ENCODE measurements at regions not wholly inside any gene's neighbourhood (a gene's known extent, or its start where the extent isn't known, plus 50 kb on each side); places are given as distances from the start of the nearest gene placed in this dataset.

GRCh38 chr1:4062992-4063391, 162.9 kb upstream of the C1orf174 start:
- Histone ChIP-seq H3K9me3 (ENCODE audit: control insufficient read depth, low read length) (no peaks in the 10 kb centered on the region), H3K9ac (no peak overlapping the region), H3K4me2 (ENCODE audit: low read length) (no peak overlapping the region), H3K27ac (no peak overlapping the region), H3K27me3 (ENCODE audit: control insufficient read depth, insufficient read depth, low read length) (no peaks in the 10 kb centered on the region), H3K4me3 (ENCODE audit: low read depth, low read length) (no peak overlapping the region), H3K79me2 (no peaks in the 10 kb centered on the region), H3K4me1 (no peaks in the 10 kb centered on the region), H3K36me3 (ENCODE audit: control insufficient read depth, insufficient read depth, low read length) (no peaks in the 10 kb centered on the region), H2AFZ (no peak overlapping the region)
- TF ChIP-seq CTCF (IDR thresholded peaks at IDR 0.05) = no peak

- Histone ChIP-seq H3K27me3 (ENCODE audit: control insufficient read depth, insufficient read depth, low read length) (no peaks in the 10 kb centered on the region), H3K9ac (no peak overlapping the region), H2AFZ (no peak overlapping the region), H3K4me2 (ENCODE audit: low read length) (no peak overlapping the region), H3K4me3 (ENCODE audit: low read depth, low read length) (no peak overlapping the region), H3K9me3 (ENCODE audit: control insufficient read depth, low read length) (no peaks in the 10 kb centered on the region), H3K79me2 (no peaks in the 10 kb centered on the region), H3K27ac (no peak overlapping the region), H3K36me3 (ENCODE audit: control insufficient read depth, insufficient read depth, low read length) (no peaks in the 10 kb centered on the region), H3K4me1 (no peaks in the 10 kb centered on the region)
- no peak for TF ChIP-seq CTCF (IDR thresholded peaks at IDR 0.05)
Measured at GRCh38 chr1:4063516-4063915, 163.4 kb upstream of the C1orf174 start.

- H3K4me3 ChIP-seq (ENCODE audit: low read depth, low read length) = no peak overlapping the region
- no peak overlapping the region for H2AFZ ChIP-seq
- H3K36me3 ChIP-seq (ENCODE audit: control insufficient read depth, insufficient read depth, low read length) = no peaks in the 10 kb centered on the region
- H3K79me2 ChIP-seq = no peaks in the 10 kb centered on the region
- no peaks in the 10 kb centered on the region for H3K4me1 ChIP-seq
- no peaks in the 10 kb centered on the region for H3K27me3 ChIP-seq (ENCODE audit: control insufficient read depth, insufficient read depth, low read length)
- H3K27ac ChIP-seq = no peak overlapping the region
- no peak overlapping the region for H3K9ac ChIP-seq
- H3K4me2 ChIP-seq (ENCODE audit: low read length) = no peak overlapping the region
- no peak for TF ChIP-seq CTCF (IDR thresholded peaks at IDR 0.05)
- H3K9me3 ChIP-seq (ENCODE audit: control insufficient read depth, low read length) = no peaks in the 10 kb centered on the region
Measured at GRCh38 chr1:4064150-4064889, 164.2 kb upstream of the C1orf174 start.

GRCh38 chr1:4066860-4067599, 167.0 kb upstream of the C1orf174 start:
- H3K36me3 ChIP-seq (ENCODE audit: control insufficient read depth, insufficient read depth, low read length) = no peaks in the 10 kb centered on the region
- no peaks in the 10 kb centered on the region for H3K27me3 ChIP-seq (ENCODE audit: control insufficient read depth, insufficient read depth, low read length)
- H3K9me3 ChIP-seq (ENCODE audit: control insufficient read depth, low read length) = no peaks in the 10 kb centered on the region
- no peak overlapping the region for H3K27ac ChIP-seq
- H2AFZ ChIP-seq = no peak overlapping the region
- H3K9ac ChIP-seq = no peak overlapping the region
- no peaks in the 10 kb centered on the region for H3K79me2 ChIP-seq
- no peak for TF ChIP-seq CTCF (IDR thresholded peaks at IDR 0.05)
- H3K4me3 ChIP-seq (ENCODE audit: low read depth, low read length) = no peak overlapping the region
- no peak overlapping the region for H3K4me2 ChIP-seq (ENCODE audit: low read length)
- no peaks in the 10 kb centered on the region for H3K4me1 ChIP-seq

Measured in parathyroid adenoma (tissue), 2 donors.